ENCODE measurements at regions not wholly inside any gene's neighbourhood (a gene's known extent, or its start where the extent isn't known, plus 50 kb on each side); places are given as distances from the start of the nearest gene placed in this dataset.
"Not testable (repeated sequence)": the region's sequence is repeated elsewhere in the genome, so short reads cannot be mapped to it uniquely, and the experiment has no call there.

DNA sequence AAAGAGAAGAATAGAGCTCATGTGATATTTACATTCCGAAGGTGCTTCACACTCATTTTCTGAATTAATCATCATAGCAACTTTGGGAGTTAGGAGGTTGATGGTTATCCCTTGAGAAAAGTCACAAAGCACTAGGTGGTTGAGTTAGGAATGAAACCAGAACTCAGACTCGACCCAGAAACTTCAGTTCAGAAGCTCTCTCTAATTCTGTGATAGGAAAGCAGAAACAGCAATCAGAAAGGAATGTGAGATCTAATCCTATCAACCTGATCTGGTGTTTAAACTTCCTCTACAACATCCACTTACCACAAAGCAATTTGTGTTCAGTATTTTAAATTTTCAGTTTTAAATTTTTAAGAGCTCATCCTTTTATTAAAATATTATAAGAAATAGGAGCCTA, 211.2 kb downstream of the CNTN3 start:
- Mint-ChIP-seq H3K4me1 (ENCODE audit: low read depth) (no peaks in the 10 kb centered on the region), H3K4me3 (no peak overlapping the region), H3K27me3 (ENCODE audit: low read depth) (no peaks in the 10 kb centered on the region), H3K36me3 (ENCODE audit: low read depth) (no peaks in the 10 kb centered on the region), H3K9me3 (ENCODE audit: insufficient read depth) (peaks cover 6% of the 10 kb centered on the region), H3K27ac (no peak overlapping the region)
- POLR2A ChIA-PET: no interaction called here
- ATAC-seq: no peak
- DNase-seq: no peak
- CTCF ChIA-PET: no interaction called here

DNA sequence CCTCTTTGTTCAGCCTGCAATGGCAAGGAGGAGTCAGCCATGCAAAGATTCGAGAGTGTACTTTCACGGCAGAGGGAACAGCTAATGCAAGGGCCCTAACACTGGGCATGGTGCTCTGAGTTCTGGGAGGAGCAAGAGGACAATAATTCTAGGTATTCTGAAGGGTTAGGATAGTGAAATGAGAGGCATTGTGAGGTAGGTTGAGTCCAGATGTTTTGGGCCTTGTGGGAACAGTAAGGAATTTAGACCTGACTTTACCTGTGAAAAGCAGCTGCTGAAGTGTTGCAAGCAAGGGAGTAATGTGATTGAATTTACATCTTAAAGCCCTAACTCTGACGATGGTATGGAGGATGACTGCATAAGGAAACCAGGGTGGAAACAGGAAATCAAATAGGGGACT, 211.6 kb downstream of the CNTN3 start:
- POLR2A ChIA-PET: no interaction called here
- CTCF ChIA-PET: no interaction called here
- Mint-ChIP-seq H3K27ac (no peak overlapping the region), H3K9me3 (ENCODE audit: insufficient read depth) (peaks cover 6% of the 10 kb centered on the region), H3K4me1 (ENCODE audit: low read depth) (no peaks in the 10 kb centered on the region), H3K36me3 (ENCODE audit: low read depth) (no peaks in the 10 kb centered on the region), H3K4me3 (no peak overlapping the region), H3K27me3 (ENCODE audit: low read depth) (no peaks in the 10 kb centered on the region)
- ATAC-seq: no peak
- DNase-seq: no peak

DNA sequence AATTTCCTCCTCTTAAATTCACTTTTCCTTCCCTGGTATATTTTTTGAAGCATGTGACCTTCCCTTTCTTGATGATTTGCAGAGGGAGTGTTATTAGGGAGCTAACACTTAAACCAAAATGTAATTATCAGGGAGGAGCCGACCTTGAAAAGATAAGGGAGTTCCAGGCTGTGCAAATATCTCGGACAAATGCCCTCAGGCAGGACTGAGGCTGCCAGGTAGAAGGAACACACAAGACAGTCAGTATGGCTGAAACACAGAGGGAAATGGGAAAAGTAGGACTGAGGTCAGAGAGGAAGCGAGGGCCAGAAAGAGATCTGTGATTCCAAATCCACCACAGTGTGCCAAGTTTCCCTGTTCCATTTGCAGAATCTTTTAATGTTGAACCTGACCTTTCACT, 221.0 kb downstream of the CNTN3 start:
- ChIA-PET POLR2A (no interaction called here), CTCF (no interaction called here)
- Mint-ChIP-seq H3K36me3 (ENCODE audit: low read depth) (no peaks in the 10 kb centered on the region), H3K27me3 (ENCODE audit: low read depth) (no peaks in the 10 kb centered on the region), H3K4me3 (no peak overlapping the region), H3K9me3 (ENCODE audit: insufficient read depth) (peaks cover 19% of the 10 kb centered on the region), H3K4me1 (ENCODE audit: low read depth) (no peaks in the 10 kb centered on the region), H3K27ac (no peak overlapping the region)
- ATAC-seq (no peak), DNase-seq (no peak)

DNA sequence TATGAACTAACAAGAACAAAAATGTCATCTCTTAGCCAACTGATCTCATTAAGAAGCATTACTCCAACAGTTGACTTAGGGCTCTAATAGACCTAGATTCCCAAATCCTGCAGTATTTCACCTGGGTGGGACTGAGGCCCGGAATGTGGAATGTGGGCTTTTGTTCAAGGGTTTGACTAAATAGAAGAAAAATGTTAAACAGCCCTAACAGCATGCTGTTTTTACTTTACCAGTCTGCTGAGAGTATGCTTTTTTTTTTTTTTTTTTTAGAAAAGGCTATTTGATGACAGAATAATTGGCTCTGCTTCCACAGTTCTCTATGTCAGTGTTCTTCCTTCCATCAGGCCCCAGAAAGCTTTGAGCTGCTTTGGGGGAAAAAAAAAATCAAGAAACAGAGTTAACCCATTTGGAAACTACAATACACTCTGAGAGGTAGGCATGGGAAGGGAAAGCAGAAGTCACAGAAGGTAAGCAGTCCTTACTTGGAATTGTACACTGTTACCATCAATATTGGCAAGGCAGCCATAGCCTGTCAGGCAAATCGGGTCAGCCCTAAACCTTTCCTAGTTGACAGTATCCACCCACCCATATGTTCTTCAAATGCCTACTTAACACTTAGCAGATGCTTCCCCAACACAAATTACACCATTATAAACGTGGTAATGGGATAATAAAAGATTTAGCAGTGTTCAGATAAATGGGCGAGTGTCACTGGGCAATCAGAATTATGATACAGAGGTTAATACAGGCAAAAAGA, 224.2 kb downstream of the CNTN3 start:
- no peak for DNase-seq
- H3K9me3 Mint-ChIP-seq (ENCODE audit: insufficient read depth): peaks cover 13% of the 10 kb centered on the region
- ChIA-PET POLR2A (no interaction called here), CTCF (no interaction called here)
- H3K36me3 Mint-ChIP-seq (ENCODE audit: low read depth): no peaks in the 10 kb centered on the region
- no peak for ATAC-seq
- H3K4me1 Mint-ChIP-seq (ENCODE audit: low read depth): no peaks in the 10 kb centered on the region
- no peak overlapping the region for H3K4me3 Mint-ChIP-seq
- H3K27me3 Mint-ChIP-seq (ENCODE audit: low read depth): no peaks in the 10 kb centered on the region
- H3K27ac Mint-ChIP-seq: no peak overlapping the region

DNA sequence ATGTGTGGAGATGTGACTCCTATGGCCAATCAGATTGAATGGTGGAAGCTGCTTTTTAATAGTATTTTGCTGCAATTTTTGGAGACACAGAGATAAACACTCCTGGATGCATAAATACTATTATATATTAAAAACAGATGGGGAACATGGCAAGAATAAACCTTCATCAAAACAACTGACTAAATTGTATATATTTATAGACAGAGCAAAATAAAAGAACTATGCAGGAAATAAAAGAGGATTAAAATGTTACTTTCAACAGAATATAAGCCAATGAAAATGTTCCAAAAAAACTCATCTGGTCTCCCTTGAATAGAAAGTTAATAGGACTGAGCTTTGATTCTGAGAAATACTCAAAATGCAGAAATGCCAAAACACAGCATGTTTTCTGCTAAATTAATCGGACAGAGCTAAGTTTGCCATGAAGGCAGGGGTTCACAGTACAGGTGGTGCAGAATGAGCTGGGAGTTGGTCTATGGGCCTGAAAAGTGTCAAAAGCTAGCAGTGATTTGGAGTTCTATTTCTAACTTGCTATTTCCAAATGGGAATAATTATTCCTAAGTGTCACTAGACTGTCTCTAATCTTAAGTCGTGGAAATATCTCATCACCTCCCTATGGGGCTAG, 227.2 kb downstream of the CNTN3 start:
- peaks cover 10% of the 10 kb centered on the region for H3K9me3 Mint-ChIP-seq (ENCODE audit: insufficient read depth)
- no peaks in the 10 kb centered on the region for H3K27me3 Mint-ChIP-seq (ENCODE audit: low read depth)
- H3K4me3 Mint-ChIP-seq: no peak overlapping the region
- H3K27ac Mint-ChIP-seq: no peak overlapping the region
- H3K4me1 Mint-ChIP-seq (ENCODE audit: low read depth): no peaks in the 10 kb centered on the region
- DNase-seq (no peak), ATAC-seq (no peak)
- POLR2A ChIA-PET: no interaction called here
- no peaks in the 10 kb centered on the region for H3K36me3 Mint-ChIP-seq (ENCODE audit: low read depth)
- CTCF ChIA-PET: no interaction called here

DNA sequence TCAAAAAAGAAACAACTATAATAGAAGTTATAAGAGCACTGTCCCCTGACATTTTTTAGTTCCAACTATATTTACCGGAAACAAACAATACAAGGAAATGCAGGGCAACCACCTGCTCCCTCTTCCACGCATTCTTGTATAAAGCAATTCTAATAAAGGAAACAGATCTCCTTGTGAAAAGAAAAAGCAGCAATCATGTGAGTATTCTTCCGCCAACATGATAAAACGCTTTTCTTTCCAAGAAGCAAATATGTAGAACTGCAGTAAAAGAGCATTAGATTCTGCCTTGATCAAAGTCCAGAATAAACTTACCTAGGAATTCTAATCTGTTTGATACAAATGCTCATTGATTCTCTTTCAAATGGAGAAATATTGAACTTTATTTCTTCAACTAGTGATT, 230.3 kb downstream of the CNTN3 start:
- POLR2A ChIA-PET: no interaction called here
- no peak for ATAC-seq
- no peaks in the 10 kb centered on the region for H3K27me3 Mint-ChIP-seq (ENCODE audit: low read depth)
- H3K4me1 Mint-ChIP-seq (ENCODE audit: low read depth): no peaks in the 10 kb centered on the region
- no peak overlapping the region for H3K27ac Mint-ChIP-seq
- DNase-seq: no peak
- peaks cover 9% of the 10 kb centered on the region for H3K9me3 Mint-ChIP-seq (ENCODE audit: insufficient read depth)
- H3K36me3 Mint-ChIP-seq (ENCODE audit: low read depth): no peaks in the 10 kb centered on the region
- no peak overlapping the region for H3K4me3 Mint-ChIP-seq
- CTCF ChIA-PET: no interaction called here

DNA sequence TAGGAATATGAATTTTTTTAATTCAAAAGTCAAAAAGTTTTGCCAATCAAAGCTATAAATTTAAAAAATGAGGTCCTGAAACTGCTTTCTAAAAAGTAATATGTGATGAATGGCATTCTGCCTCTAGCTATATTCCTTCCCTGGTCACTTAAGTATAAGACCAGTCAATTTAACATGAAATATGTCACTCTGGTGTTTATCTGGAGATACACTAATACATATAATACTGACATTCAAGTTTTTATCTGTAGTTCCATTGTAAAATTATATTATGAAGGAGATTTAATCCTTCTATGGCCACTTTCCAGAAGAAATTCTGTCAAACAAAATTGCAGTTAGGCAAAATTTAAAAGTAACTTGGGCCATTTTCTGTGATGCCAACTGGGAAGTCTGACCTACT, 236.8 kb downstream of the CNTN3 start:
- ATAC-seq (no peak), DNase-seq (no peak)
- ChIA-PET POLR2A (no interaction called here), CTCF (no interaction called here)
- Mint-ChIP-seq H3K36me3 (ENCODE audit: low read depth) (no peaks in the 10 kb centered on the region), H3K27ac (no peak overlapping the region), H3K27me3 (ENCODE audit: low read depth) (no peaks in the 10 kb centered on the region), H3K4me1 (ENCODE audit: low read depth) (no peaks in the 10 kb centered on the region), H3K4me3 (no peak overlapping the region), H3K9me3 (ENCODE audit: insufficient read depth) (peaks cover 5% of the 10 kb centered on the region)

DNA sequence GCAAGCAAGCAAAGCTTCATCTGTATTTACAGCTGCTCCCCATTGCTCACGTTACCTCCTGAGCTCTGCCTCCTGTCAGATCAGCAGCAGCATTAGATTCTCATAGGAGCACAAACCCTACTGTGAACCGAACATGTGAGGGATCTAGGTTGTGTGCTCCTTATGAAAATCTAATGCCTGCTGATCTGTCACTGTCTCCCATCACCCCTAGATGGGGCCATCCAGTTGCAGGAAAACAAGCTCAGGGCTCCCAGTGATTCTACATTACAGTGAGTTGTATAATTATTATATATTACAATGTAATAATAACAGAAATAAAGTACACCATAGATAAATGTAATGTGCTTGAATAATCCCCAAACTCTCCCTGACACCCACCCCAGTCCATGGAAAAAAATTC, 238.1 kb downstream of the CNTN3 start:
- DNase-seq; H3K27me3 Mint-ChIP-seq (ENCODE audit: low read depth); CTCF ChIA-PET; H3K4me3 Mint-ChIP-seq; ATAC-seq; H3K36me3 Mint-ChIP-seq (ENCODE audit: low read depth); H3K4me1 Mint-ChIP-seq (ENCODE audit: low read depth); H3K9me3 Mint-ChIP-seq (ENCODE audit: insufficient read depth); H3K27ac Mint-ChIP-seq; POLR2A ChIA-PET: not testable (repeated sequence)

DNA sequence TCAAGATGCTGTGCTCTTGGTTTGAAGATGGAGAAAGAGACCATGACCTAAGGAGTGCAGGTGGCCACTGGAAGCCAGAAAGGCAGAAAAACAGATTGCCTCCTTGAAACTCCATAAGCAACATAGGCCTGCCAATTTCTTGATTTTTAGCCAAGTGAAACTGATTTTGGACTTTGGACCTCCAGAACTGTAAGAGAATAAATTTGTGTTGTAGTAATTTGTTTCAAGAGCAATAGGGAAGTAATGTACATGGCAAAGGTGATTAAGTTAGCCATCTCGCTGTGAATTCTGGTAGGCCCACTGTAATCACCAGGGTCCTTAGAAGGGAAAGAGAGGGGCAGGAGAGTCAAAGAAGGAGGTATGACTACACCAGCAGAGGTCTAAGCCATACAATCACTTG, 238.8 kb downstream of the CNTN3 start:
- ChIA-PET CTCF (no interaction called here), POLR2A (no interaction called here)
- no peaks in the 10 kb centered on the region for H3K36me3 Mint-ChIP-seq (ENCODE audit: low read depth)

DNA sequence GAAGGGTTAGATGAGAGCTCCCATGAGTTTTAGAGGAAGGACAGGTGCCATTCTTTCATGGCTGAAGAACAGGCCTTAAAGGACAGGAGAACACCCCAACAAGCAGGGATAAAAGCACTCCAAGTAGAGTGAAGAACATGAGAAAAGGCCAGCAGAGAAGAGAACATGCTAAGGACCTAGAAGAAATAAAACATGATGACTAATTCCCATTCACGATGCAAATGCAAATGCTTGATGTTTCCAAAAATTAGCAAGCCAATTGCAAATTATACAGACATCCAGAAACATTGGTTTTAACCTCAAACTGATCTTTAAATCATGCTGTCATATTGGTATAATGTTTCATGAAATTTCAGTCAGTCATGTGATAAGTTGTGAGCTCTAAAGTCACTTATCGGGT, 241.7 kb downstream of the CNTN3 start:
- POLR2A ChIA-PET: no interaction called here
- Mint-ChIP-seq H3K4me1 (ENCODE audit: low read depth) (no peaks in the 10 kb centered on the region), H3K4me3 (no peak overlapping the region), H3K27ac (no peak overlapping the region), H3K27me3 (ENCODE audit: low read depth) (no peaks in the 10 kb centered on the region), H3K9me3 (ENCODE audit: insufficient read depth) (no peaks in the 10 kb centered on the region), H3K36me3 (ENCODE audit: low read depth) (no peaks in the 10 kb centered on the region)
- ATAC-seq (no peak), DNase-seq (no peak)
- CTCF ChIA-PET: no interaction called here

More for the DNA sequence above, 238.8 kb downstream of the CNTN3 start:
- Mint-ChIP-seq H3K4me3 (no peak overlapping the region), H3K27ac (no peak overlapping the region), H3K27me3 (ENCODE audit: low read depth) (no peaks in the 10 kb centered on the region), H3K9me3 (ENCODE audit: insufficient read depth) (peaks cover 5% of the 10 kb centered on the region), H3K4me1 (ENCODE audit: low read depth) (no peaks in the 10 kb centered on the region)
- no peak for DNase-seq
- ATAC-seq: no peak

DNA sequence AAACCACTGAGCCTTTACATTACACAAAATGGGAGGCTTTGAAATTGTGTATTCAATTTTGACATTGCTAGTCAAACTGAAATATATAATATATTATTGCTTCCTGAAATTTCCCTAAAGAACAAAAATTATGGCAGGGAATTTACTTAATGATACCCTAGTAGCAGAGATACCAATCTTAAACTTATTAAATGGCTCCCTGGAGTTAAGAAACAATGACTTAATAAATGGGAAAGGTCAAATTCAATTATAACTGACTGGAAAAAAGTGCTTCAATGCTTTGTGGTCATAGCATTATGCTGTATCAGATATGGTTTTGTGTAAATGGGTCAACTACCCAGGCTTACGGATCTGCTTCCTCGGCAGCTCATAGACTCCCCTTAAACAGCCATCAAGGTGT, 244.1 kb downstream of the CNTN3 start:
- ATAC-seq (no peak), DNase-seq (no peak)
- Mint-ChIP-seq H3K27me3 (ENCODE audit: low read depth) (no peaks in the 10 kb centered on the region), H3K9me3 (ENCODE audit: insufficient read depth) (no peaks in the 10 kb centered on the region), H3K36me3 (ENCODE audit: low read depth) (no peaks in the 10 kb centered on the region), H3K4me3 (no peak overlapping the region), H3K27ac (no peak overlapping the region), H3K4me1 (ENCODE audit: low read depth) (no peaks in the 10 kb centered on the region)
- ChIA-PET POLR2A (no interaction called here), CTCF (no interaction called here)

DNA sequence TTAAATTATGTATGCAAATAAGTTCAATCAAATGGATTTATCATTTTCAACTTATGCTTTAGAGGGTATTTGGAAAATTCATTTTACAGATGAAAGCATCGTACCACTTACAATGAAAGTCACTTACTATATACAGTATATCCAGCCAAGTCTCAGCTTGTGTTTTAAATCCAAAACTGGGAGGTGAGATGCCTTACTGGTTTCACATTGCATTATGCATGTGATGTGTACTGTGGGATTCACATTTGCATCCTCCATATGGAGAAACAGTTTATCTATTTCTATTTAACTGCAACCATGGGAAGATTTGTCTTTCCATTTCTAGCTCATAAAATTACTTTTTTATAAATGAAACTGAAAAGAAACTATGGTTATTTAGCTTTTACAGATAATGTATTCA, 248.1 kb downstream of the CNTN3 start:
- Mint-ChIP-seq H3K36me3 (ENCODE audit: low read depth) (no peaks in the 10 kb centered on the region), H3K27me3 (ENCODE audit: low read depth) (no peaks in the 10 kb centered on the region), H3K9me3 (ENCODE audit: insufficient read depth) (no peaks in the 10 kb centered on the region), H3K4me3 (no peak overlapping the region), H3K27ac (no peak overlapping the region), H3K4me1 (ENCODE audit: low read depth) (no peaks in the 10 kb centered on the region)
- ChIA-PET POLR2A (no interaction called here), CTCF (no interaction called here)
- ATAC-seq: no peak
- no peak for DNase-seq

DNA sequence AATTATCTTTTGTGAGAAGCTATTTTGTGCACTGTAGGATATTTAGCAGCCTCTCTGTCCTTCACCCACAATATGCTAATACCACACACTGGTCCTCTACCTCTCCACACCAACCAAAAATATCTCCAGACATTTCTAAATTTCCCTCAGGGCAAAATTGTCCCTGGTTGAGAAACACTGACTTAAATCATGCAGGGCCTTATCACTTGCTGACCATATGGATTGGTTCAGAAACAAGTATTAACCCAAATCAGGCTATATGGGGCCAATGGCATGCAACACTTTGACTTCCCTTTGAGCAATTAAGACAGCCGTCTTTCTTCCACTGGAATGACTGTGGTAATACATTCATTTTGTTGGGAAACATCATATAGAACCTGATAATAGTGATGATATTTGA, 251.1 kb downstream of the CNTN3 start:
- ChIA-PET CTCF (no interaction called here), POLR2A (no interaction called here)
- DNase-seq (no peak), ATAC-seq (no peak)
- H3K36me3 Mint-ChIP-seq (ENCODE audit: low read depth): no peaks in the 10 kb centered on the region
- peaks cover 3% of the 10 kb centered on the region for H3K9me3 Mint-ChIP-seq (ENCODE audit: insufficient read depth)
- H3K27me3 Mint-ChIP-seq (ENCODE audit: low read depth): no peaks in the 10 kb centered on the region
- H3K4me3 Mint-ChIP-seq: no peak overlapping the region
- no peak overlapping the region for H3K27ac Mint-ChIP-seq
- H3K4me1 Mint-ChIP-seq (ENCODE audit: low read depth): no peaks in the 10 kb centered on the region
